ENCODE measurements at regions not wholly inside any gene's neighbourhood (a gene's known extent, or its start where the extent isn't known, plus 50 kb on each side); places are given as distances from the start of the nearest gene placed in this dataset.

- peak; percentile 54 for TF ChIP-seq POLR2AphosphoS5 (IDR thresholded peaks at IDR 0.05)
- TF ChIP-seq, protein P1, sequence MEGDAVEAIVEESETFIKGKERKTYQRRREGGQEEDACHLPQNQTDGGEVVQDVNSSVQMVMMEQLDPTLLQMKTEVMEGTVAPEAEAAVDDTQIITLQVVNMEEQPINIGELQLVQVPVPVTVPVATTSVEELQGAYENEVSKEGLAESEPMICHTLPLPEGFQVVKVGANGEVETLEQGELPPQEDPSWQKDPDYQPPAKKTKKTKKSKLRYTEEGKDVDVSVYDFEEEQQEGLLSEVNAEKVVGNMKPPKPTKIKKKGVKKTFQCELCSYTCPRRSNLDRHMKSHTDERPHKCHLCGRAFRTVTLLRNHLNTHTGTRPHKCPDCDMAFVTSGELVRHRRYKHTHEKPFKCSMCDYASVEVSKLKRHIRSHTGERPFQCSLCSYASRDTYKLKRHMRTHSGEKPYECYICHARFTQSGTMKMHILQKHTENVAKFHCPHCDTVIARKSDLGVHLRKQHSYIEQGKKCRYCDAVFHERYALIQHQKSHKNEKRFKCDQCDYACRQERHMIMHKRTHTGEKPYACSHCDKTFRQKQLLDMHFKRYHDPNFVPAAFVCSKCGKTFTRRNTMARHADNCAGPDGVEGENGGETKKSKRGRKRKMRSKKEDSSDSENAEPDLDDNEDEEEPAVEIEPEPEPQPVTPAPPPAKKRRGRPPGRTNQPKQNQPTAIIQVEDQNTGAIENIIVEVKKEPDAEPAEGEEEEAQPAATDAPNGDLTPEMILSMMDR (IDR thresholded peaks at IDR 0.05), result no peak
Measured at GRCh38 chr2:217247476-217247875, 387.6 kb upstream of the TNP1 start.

Measured in prostate gland (tissue), 2 donors.